HEK293T (cell line): ENCODE measurements at regions not wholly inside any gene's neighbourhood (a gene's known extent, or its start where the extent isn't known, plus 50 kb on each side); places are given as distances from the start of the nearest gene placed in this dataset.

Experiments
- CTCF ChIA-PET: fragments of 350-600 bp; formaldehyde crosslinking; extraction: SDS; loops from one replicate; lab custom pipeline; 2021; ENCODE audit warnings: antibody characterized with exemption, inconsistent platforms; lab: Yijun Ruan, JAX
- POLR2A ChIA-PET: fragments of 350-600 bp; formaldehyde crosslinking; extraction: SDS; loops from one replicate; lab custom pipeline; 2020; ENCODE audit warnings: antibody characterized with exemption, inconsistent platforms; lab: Yijun Ruan, JAX
- DNase-seq: peaks from one replicate; pipeline ENCODE4 v3.0.0; 2012; ENCODE audit warnings: mixed read lengths; ENCODE audit errors: extremely low spot score
- ARNT ChIP-seq: fragments of 450-650 bp; IDR thresholded peaks from 2 replicates; pipeline ENCODE4 v1.6.1; 2017; ENCODE audit warnings: mild to moderate bottlenecking
- BHLHE40 ChIP-seq: fragments of 450-650 bp; IDR thresholded peaks from 2 replicates; pipeline ENCODE4 v1.6.1; 2016; ENCODE audit warnings: mild to moderate bottlenecking, moderate library complexity, borderline replicate concordance
- CTBP1 ChIP-seq: fragments of 450-650 bp; IDR thresholded peaks from 2 replicates; pipeline ENCODE4 v1.6.1; 2016; ENCODE audit warnings: borderline replicate concordance
- ELF4 ChIP-seq: fragments of 450-650 bp; IDR thresholded peaks from 2 replicates; pipeline ENCODE4 v1.6.1; 2017; ENCODE audit warnings: antibody characterized with exemption
- FOXA1 ChIP-seq: fragments of 450-650 bp; IDR thresholded peaks from 2 replicates; pipeline ENCODE4 v1.6.1; 2016; ENCODE audit warnings: mild to moderate bottlenecking
- FOXK2 ChIP-seq: fragments of 450-650 bp; IDR thresholded peaks from 2 replicates; pipeline ENCODE4 v1.6.1; 2016; ENCODE audit warnings: mild to moderate bottlenecking
- FOXM1 ChIP-seq: fragments of 450-650 bp; IDR thresholded peaks from 2 replicates; pipeline ENCODE4 v1.6.1; 2017; ENCODE audit warnings: mild to moderate bottlenecking, borderline replicate concordance
- HDGF ChIP-seq: fragments of 450-650 bp; IDR thresholded peaks from 2 replicates; pipeline ENCODE4 v1.6.1; 2017; ENCODE audit warnings: antibody characterized with exemption, borderline replicate concordance
- L3MBTL2 ChIP-seq: fragments of 450-650 bp; conservative IDR thresholded peaks from 2 replicates; pipeline ENCODE4 v1.6.1; 2016; ENCODE audit warnings: mild to moderate bottlenecking
- LEF1 ChIP-seq: fragments of 450-650 bp; IDR thresholded peaks from 2 replicates; pipeline ENCODE4 v1.6.1; 2017; ENCODE audit warnings: mild to moderate bottlenecking, borderline replicate concordance
- NFRKB ChIP-seq: fragments of 450-650 bp; IDR thresholded peaks from 2 replicates; pipeline ENCODE4 v1.6.1; 2016; ENCODE audit warnings: mild to moderate bottlenecking, moderate library complexity
- SP1 ChIP-seq: fragments of 450-650 bp; IDR thresholded peaks from 2 replicates; pipeline ENCODE4 v1.6.1; 2017
- SUZ12 ChIP-seq: fragments of 450-650 bp; IDR thresholded peaks from 2 replicates; pipeline ENCODE4 v1.6.1; 2016; ENCODE audit warnings: mild to moderate bottlenecking
- TARDBP ChIP-seq: fragments of 450-650 bp; IDR thresholded peaks from 2 replicates; pipeline ENCODE4 v1.6.1; 2016
- ZNF384 ChIP-seq: fragments of 450-650 bp; IDR thresholded peaks from 2 replicates; pipeline ENCODE4 v1.6.1; 2016
- TF ChIP-seq, protein P1 (sequence below): fragments of 450-650 bp; IDR thresholded peaks from 2 replicates; pipeline ENCODE4 v1.6.1; 2016

DNA sequence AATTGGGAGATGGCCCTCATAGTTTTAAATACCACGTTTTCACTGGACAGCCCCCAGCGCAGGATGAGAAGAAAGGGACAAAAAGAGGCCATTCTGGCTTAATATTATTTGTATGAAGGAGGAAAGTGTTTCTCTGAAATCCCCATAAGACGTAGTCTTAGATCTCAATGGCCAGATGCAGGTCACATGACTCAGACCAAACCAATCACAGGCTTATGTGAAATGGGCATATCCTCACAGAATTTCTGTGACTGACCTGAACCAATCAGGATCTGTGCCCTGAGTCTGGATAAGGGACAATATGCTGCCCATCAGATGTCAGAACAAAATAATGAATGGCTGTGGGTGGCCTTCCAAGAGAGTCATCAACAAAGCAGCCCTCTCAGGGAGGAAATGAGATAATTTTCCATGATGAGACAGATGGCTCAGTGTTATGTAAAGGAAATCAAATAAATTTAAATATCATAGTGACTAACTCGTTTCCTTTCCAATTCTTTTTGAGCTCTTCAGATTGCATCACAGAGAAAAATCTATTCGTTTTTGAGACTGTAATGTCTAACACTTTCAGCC lies 1009.5 kb upstream of the TMEM132C start:
- no peak for DNase-seq
- CTCF ChIA-PET: no interaction called here
- POLR2A ChIA-PET: no interaction called here

DNA sequence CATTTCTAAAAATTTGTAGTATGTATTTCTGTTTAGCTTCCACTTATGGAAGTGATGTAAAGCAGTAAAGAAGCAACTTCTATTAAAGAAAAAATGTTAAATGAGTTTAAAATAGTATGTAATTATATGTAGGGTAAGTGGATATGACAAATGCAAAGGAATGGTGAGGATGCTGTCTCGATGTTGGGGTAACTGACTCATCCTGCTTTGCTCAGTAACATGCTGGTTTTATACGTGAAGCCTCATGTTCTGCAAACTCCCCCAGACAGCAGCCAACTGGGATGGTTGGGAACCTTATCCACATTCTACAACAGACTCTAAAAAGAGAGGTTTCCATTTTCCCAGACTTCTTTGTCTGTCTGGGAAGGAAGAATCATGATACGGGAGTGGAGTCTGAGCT lies 1006.4 kb upstream of the TMEM132C start:
- TF ChIP-seq SUZ12: no peak
- TF ChIP-seq, protein P1, sequence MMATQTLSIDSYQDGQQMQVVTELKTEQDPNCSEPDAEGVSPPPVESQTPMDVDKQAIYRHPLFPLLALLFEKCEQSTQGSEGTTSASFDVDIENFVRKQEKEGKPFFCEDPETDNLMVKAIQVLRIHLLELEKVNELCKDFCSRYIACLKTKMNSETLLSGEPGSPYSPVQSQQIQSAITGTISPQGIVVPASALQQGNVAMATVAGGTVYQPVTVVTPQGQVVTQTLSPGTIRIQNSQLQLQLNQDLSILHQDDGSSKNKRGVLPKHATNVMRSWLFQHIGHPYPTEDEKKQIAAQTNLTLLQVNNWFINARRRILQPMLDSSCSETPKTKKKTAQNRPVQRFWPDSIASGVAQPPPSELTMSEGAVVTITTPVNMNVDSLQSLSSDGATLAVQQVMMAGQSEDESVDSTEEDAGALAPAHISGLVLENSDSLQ: no peak
- TF ChIP-seq FOXK2: no peak
- no peak for TF ChIP-seq CTBP1
- TF ChIP-seq ZNF384: no peak
- no peak for TF ChIP-seq BHLHE40
- TF ChIP-seq TARDBP: no peak
- TF ChIP-seq ARNT: no peak
- no peak for TF ChIP-seq L3MBTL2
- no peak for TF ChIP-seq FOXA1
- TF ChIP-seq SP1: no peak
- no peak for TF ChIP-seq LEF1
- no peak for TF ChIP-seq NFRKB
- no peak for TF ChIP-seq FOXM1
- CTCF ChIA-PET: no interaction called here
- POLR2A ChIA-PET: no interaction called here

More for the DNA sequence above, 1009.5 kb upstream of the TMEM132C start:
- TF ChIP-seq FOXA1: no peak
- TF ChIP-seq, protein P1: no peak
- no peak for TF ChIP-seq CTBP1
- no peak for TF ChIP-seq ARNT
- TF ChIP-seq FOXM1: no peak
- no peak for TF ChIP-seq SUZ12
- no peak for TF ChIP-seq TARDBP
- no peak for TF ChIP-seq ELF4
- TF ChIP-seq SP1: no peak
- no peak for TF ChIP-seq NFRKB
- TF ChIP-seq L3MBTL2: no peak
- TF ChIP-seq FOXK2: no peak
- no peak for TF ChIP-seq LEF1
- no peak for TF ChIP-seq HDGF
- no peak for TF ChIP-seq BHLHE40
- TF ChIP-seq ZNF384: no peak

DNA sequence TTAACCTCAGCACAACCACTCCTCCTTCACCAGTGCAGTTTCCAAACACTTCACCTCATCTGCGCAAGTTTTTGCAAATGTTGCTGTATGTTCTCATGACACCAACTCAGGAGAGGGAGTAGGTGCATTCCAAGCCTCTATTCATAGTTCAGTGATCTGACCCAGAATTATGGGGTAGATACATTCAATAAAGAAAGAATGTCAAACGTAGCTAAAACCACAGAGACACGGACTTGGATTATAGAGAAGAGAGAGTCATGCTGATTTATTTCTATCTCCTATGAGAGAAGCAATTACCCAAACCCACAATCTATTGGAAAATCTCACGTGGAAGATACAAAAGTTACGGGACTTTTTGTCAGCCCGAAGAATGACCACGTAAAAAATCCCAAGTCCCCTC lies 1006.0 kb upstream of the TMEM132C start:
- DNase-seq: no peak
- ChIA-PET POLR2A (no interaction called here), CTCF (no interaction called here)
- TF ChIP-seq SUZ12 (no peak), SP1 (no peak), CTBP1 (no peak), BHLHE40 (no peak), L3MBTL2 (no peak), ELF4 (no peak), ZNF384 (no peak), HDGF (no peak), ARNT (no peak), LEF1 (no peak), FOXM1 (no peak), TARDBP (no peak), FOXA1 (no peak), NFRKB (no peak), FOXK2 (no peak)
- TF ChIP-seq, protein P1: no peak

More for the DNA sequence above, 1006.4 kb upstream of the TMEM132C start:
- DNase-seq: no peak

DNA sequence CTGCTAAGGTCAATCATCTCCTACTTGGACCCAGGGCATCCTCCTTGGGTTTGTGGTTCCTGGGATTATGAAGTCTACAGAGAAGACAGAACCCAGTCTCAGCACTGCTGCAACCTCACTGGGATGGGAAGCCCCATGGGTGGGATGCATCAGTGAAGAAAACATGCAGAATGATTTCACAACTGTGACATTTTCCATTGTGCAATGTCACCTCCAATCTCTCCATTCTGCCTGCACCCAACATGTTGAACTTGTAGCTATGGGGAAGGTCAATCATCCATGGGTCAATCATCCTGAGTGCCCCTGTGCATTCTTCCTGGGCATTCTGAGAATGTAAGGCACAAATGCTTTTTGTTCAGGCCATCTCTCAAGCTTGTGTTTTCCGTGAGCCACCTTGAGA lies 1004.4 kb upstream of the TMEM132C start:
- CTCF ChIA-PET: no interaction called here
- TF ChIP-seq, protein P1: no peak
- POLR2A ChIA-PET: no interaction called here
- no peak for DNase-seq

DNA sequence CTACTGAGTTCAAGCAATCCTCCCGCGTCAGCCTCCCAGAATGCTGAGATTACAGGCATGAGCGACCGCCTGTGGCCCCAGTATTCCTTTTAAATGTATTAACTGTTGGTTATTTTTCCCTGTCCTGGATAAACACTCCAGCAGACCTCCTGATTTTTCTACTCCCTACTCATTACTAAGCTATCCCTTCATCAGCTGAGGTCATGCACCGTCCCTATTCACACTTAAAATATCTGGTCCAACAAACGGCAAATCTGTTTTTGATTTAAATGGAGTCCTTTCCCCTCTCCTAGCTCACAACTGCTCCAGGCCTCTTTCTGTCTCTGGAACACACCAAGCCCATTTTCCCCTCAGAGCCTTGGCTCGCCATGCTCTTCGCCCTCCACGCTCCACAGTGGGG lies 1003.3 kb upstream of the TMEM132C start:
- no peak for TF ChIP-seq FOXM1
- TF ChIP-seq SP1: no peak
- no peak for TF ChIP-seq ELF4
- TF ChIP-seq ZNF384: no peak
- TF ChIP-seq NFRKB: no peak
- TF ChIP-seq L3MBTL2: no peak
- no peak for TF ChIP-seq LEF1
- TF ChIP-seq TARDBP: no peak
- TF ChIP-seq FOXK2: no peak
- no peak for TF ChIP-seq SUZ12
- TF ChIP-seq HDGF: no peak
- no peak for TF ChIP-seq FOXA1
- TF ChIP-seq, protein P1: no peak
- no peak for TF ChIP-seq CTBP1
- TF ChIP-seq ARNT: no peak
- no peak for TF ChIP-seq BHLHE40
- no peak for DNase-seq
- POLR2A ChIA-PET: no interaction called here
- CTCF ChIA-PET: no interaction called here
